Fibroblast of the aortic adventitia (primary cell): ENCODE measurements at regions not wholly inside any gene's neighbourhood (a gene's known extent, or its start where the extent isn't known, plus 50 kb on each side); places are given as distances from the start of the nearest gene placed in this dataset.

Experiments
- DNase-seq: peaks from one replicate; pipeline ENCODE4 v3.0.0-alpha.2; 2010; ENCODE audit warnings: low read depth
- H3K4me3 ChIP-seq: 2 replicates; pipeline ENCODE4 v1.5.1; 2011; ENCODE audit warnings: low read depth, mild to moderate bottlenecking, control low read depth, low read length, moderate library complexity
- CTCF ChIP-seq: IDR thresholded peaks from 2 replicates; pipeline ENCODE4 v1.5.1; 2011; ENCODE audit warnings: mild to moderate bottlenecking, low read length, control low read depth, inconsistent platforms; ENCODE audit not compliant: insufficient read depth

GRCh38 chr6:156437121-156437879 is 339.9 kb upstream of the ARID1B start:
- TF ChIP-seq CTCF = no peak
- H3K4me3 ChIP-seq = no peak overlapping the region
- no peak for DNase-seq

- H3K4me3 ChIP-seq = no peak overlapping the region
- DNase-seq = no peak
- TF ChIP-seq CTCF = no peak
Observed at GRCh38 chr6:156434795-156435190, 342.4 kb upstream of the ARID1B start.

DNA sequence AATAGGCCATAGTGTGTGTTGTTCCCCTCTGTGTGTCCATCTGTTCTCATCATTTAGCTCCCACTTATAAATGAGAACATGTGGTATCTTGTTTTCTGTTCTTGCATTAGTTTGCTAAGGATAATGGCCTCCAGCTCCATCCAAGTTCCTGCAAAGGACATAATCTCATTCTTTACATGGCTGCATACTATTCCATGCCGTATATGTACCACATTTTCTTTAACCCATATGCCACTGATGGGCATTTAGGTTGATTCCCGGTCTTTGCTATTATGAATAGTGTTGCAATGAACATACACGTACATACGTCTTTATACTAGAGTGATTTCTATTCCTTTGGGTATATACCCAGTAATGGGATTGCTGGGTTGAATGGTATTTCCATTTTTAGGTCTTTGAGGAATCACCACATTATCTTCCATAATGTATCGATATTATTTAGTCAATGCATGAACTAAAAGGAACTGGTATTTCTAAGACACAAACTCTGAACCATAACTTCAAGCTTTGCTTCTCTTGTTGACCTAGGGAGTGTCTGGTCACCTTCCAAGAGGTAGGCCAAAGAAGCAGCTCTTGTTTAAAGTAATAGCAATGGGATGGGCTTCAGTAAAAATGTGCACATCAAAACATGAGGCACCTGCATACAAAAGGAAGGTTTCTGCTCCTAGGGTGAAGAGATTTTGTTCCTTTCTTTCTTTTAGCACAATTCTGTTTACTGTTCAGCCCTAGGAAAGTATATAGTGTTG is 343.0 kb upstream of the ARID1B start:
- no peak for TF ChIP-seq CTCF
- no peak for DNase-seq
- H3K4me3 ChIP-seq = no peak overlapping the region

- H3K4me3 ChIP-seq = no peak overlapping the region
- no peak for TF ChIP-seq CTCF
- no peak for DNase-seq
Observed at GRCh38 chr6:156432543-156432942, 344.6 kb upstream of the ARID1B start.

DNA sequence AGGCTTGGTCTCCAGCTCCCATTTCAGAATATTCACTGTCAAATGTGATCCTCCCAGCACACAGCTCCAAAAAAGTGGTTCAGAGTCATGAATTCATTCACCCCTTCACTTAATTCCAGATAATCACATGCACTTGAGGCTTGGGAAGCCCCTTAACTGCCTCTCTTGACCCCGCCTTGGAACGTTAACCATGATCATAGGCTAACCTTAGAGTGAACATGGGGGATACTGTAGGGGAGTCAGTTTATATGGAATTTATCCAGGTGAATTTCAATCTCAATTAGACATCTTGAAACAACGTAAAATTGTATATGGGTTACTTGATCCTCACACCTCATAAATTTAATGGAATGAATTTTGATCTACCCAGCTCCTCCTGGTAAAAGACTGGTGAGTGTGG is 346.8 kb upstream of the ARID1B start:
- DNase-seq = no peak
- H3K4me3 ChIP-seq = no peak overlapping the region
- TF ChIP-seq CTCF = no peak

GRCh38 chr6:156427345-156427744 is 349.8 kb upstream of the ARID1B start:
- no peak overlapping the region for H3K4me3 ChIP-seq
- no peak for TF ChIP-seq CTCF
- DNase-seq = peak; percentile 63
